Body of pancreas (tissue), 4 donors: ENCODE measurements at regions not wholly inside any gene's neighbourhood (a gene's known extent, or its start where the extent isn't known, plus 50 kb on each side); places are given as distances from the start of the nearest gene placed in this dataset.

ENCODE experiments used
- CTCF ChIP-seq, 7 experiments: fragments of 450-650 bp in 4 of 7; fragments of 200-600 bp in 3 of 7; sonication (generic) in 3 of 7; IDR thresholded peaks; one replicate each; pipeline ENCODE4 v1.5.1; 2016 to 2019; ENCODE audit warnings: antibody characterized with exemption in 7 of 7
- POLR2A ChIP-seq, 3 donors: fragments of 450-650 bp; IDR thresholded peaks; one replicate each; pipeline ENCODE4 v1.6.1; 2016; ENCODE audit warnings: antibody characterized with exemption in 3 of 3, mild to moderate bottlenecking in 2 of 3

GRCh38 chr9:121560921-121561320 lies 61.3 kb upstream of the GGTA1 start:
- TF ChIP-seq POLR2A (IDR thresholded peaks at IDR 0.05), result no peak
- no peak for TF ChIP-seq CTCF (IDR thresholded peaks at IDR 0.05)
